Activated CD4-positive, alpha-beta T cell treated with anti-CD3 and anti-CD28 coated beads, Interleukin-2, amount 50 U/mL, for 24 hours (primary cell): ENCODE measurements at regions not wholly inside any gene's neighbourhood (a gene's known extent, or its start where the extent isn't known, plus 50 kb on each side); places are given as distances from the start of the nearest gene placed in this dataset.

ENCODE experiments used
- DNase-seq, 2 donors: peaks; one replicate each; pipeline ENCODE4 v3.0.0-alpha.2; 2020; ENCODE audit warnings: low read depth in 1 of 2, low spot score in 1 of 2

DNA sequence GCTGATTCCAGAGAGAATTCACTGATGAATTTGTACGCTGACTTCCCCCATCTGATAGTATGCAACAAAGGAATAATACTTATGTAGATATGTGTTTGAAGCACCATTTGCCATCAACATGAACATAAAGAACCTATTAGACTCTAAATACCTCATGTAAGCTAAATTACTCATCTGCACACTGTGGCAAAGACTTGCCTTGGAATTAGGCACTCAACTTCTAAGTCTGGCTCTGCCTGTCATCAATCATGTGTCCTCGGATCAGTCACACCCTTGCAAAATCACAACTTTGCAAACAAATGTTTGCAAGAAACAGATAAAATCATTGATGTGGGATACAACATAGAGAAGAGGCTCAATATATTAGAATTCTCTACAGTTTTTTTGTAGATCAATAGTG lies 169.9 kb upstream of the LDB2 start:
- DNase-seq = no peak

DNA sequence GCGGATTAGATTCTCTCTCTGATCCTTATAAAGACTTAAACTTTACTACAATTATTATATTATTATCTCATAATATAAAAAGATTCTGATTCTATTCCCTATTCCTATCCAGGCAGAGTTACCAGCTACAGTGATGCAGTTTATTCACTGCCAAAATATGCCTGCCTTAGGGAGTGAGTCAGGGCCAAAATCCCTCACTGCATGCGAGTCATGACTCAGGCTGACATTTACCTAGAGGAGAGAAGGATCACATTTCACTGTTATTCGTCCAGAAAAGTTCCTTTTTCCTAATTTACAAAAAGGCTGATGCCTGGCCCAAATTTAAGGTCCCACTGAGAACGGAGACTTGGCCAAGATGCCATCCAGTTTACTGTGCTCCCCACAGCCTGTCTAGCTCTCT lies 168.5 kb upstream of the LDB2 start:
- no peak for DNase-seq

DNA sequence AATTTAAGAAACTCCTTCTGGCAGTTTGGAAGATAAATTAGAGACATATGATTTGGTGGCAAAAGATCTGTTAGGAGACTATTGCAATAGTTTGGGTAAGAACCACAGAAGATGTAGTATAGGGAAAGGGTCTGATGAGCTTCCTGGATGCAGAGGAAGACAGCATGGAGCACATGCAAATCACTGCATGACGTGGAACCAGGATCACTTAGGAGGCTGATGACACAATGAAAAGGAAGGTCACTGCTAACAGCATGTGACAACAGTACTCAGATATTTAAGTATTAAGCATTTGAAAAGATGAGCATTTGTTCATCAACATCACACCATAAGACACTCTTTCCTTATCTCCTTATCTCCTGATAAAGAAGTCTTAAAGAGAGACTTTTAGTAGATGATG lies 167.8 kb upstream of the LDB2 start:
- DNase-seq = no peak

DNA sequence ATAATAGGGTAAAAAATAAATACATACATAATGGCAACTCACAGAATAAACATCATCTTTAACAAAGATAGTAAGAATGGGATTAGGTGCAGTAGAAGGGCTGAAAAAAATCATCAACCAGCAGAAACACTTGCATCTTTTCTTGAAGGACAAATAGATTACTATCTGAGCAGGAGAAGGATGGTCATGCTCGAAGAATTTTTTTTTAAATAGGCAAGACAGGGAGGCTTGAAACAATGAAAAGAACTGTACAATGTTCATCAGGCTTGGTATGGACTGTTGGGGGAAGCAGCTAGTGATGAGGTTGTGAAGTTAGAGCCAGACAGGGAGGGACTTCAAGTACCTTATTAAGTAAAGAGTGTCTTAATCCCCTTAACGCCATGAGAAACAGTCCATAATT lies 167.4 kb upstream of the LDB2 start:
- DNase-seq = no peak

DNA sequence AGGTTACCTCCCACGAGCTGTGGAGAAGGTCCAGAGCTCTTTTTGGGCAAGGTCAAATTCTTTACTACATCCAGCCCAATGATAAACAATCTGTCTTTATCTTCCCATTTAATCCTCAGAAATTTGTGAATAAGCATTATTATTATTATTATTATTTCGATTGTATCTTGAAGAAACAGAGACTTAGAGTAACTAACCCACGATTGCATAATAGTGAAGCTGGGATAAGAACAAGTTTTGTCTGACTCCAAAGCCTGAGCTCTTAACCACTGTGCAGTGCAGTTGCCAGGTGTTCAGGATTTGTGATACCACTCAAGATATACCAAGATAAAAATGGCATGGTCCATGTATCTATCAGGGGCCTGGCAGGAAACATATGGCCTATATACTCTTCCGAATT lies 166.5 kb upstream of the LDB2 start:
- no peak for DNase-seq

DNA sequence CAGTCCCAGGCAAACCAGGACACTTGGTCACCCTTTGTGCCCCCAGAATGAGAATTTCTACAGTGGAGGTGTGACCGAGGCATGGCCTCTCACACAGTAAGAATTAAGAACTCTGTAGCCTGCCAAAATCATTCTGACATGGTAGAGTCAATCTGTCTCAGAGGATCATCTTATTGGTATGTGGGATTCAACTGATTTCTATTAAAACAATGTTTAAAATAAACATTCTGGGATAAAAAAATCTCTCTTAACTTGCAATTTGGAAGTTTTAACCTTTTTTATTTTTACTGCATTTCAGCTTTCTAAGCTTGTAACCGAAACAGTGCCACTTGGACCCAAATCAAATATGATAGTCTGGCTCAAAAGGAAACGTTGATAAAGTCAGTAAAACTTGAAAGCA lies 165.4 kb upstream of the LDB2 start:
- no peak for DNase-seq

DNA sequence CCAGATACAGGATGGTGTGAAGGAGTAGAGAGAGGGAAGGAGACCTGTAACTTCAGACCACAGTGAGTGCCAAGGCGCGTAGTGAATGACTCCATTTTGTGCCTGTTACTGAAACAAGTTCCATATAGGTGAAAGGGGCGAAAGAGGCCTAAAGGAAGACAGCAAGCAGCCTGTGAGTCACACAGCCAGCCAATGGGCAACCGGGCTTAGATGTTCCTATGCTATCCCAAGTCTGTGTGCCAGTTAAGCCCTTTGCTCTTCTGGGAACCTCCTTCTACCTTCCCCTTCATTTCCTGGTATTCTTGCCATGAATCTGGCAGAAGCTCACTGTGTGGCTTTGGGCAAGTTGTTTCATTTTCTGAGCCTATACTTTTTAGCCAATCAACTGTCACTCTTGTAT lies 161.8 kb upstream of the LDB2 start:
- no peak for DNase-seq

DNA sequence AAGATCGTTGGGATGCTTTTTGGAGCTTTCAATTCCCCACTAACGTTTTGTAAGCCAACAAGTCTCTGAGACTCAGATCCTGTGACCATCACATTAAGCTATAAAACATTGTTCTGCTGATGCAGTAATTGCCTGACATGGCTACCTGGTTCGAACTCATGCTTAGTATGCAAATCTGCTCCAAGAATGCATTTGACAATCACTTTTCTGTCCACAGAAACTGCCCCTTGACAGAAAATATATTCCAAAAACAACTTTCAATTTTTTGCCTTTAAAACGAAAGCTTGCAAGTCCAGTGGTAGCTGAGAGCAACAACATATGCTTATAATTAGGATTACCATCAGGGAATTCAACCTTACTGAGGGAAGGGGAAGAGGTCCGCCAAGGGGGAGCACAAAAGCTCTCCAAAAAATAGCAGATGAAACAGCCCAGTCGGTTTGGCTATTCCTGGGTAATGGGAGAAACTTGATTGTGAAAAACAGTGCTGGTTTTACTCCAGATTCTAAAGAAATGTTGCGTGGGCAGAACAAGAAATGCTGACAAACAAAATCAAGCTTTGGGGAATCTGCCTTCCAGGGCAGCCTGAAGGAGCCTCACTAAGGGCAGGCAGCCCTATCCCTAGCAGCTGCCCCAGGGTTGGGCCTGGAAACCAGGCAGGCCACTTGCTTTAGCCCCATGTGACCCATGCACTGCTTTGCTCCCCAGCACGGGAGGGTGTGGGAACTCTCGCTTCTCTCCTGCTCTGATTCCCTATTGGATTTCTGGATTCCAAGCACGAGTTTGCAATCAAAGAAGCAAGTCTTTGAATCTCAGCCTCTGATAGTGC lies 160.7 kb upstream of the LDB2 start:
- no peak for DNase-seq

DNA sequence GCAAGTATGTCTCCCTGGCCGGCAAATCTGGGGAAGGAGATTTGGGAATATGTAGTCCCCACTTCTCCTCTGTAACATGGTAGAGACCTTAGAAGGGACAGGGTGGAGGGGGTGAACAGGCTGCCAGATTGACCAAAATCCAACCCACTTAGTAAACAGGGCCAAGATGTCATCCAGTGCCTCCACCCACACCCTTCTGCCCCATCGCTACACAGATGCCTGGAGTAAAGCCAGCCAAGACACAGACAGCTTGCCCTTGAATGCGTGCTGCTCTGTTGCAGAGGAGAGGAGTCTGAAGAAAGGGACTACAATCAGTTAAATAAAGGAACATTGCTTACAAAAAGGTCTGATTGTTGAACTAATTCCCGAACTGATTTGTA lies 160.1 kb upstream of the LDB2 start:
- DNase-seq = no peak

DNA sequence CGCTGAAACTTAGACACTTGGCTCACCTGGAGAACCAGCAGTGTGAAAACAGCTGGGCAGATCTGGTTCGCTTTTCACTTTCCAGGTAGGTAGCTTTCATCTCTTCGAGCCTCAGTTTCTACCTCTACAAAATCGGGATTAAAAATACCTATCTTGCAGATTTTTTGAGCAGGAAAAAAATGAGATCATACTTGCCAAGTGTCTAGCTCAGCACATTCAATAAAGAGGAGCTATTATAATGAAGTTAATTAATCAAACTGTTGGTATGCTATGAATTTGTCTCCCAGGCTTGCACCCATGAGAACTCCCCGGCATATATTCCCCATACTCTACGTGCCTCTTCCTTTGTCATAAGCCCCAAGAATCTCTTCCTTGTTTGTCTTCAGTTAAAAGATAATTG lies 158.6 kb upstream of the LDB2 start:
- no peak for DNase-seq

DNA sequence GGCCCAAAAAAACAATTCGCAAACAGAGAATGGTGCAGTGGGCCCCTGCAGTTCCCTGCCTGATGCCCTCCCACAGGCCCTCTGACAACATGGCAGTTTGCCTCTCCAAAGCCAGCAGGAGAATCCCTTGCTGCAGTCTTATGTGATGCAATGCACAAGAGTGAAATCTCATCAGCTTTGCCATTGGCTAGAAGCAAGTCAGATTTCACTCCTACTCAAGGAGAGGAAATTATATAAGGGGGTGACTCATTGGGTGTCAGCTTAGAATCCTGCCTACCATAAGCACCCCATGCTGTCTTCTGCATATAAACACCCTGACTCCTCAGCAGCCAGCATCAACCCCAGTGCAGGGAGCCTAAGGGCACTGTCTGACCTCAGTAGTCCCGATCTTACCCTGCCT lies 157.3 kb upstream of the LDB2 start:
- no peak for DNase-seq

DNA sequence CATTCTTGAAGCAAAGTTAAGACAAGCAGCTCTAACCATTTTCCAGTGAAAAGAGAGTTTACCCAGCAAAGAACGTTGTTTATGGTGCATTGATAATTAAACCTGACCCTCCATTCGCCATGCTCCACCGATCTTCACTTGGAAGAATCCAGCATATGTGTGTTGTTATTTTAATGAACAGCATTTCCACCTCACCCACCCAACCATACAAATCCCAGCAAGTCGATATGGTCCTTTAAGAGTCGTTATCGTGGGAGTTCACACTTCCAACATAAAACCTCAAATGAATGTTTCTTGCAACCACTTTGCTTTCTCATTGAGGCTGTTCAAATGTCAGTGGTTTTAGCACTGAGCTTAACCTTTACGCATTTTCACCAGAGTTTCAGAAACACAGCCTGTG lies 147.4 kb upstream of the LDB2 start:
- DNase-seq = no peak

DNA sequence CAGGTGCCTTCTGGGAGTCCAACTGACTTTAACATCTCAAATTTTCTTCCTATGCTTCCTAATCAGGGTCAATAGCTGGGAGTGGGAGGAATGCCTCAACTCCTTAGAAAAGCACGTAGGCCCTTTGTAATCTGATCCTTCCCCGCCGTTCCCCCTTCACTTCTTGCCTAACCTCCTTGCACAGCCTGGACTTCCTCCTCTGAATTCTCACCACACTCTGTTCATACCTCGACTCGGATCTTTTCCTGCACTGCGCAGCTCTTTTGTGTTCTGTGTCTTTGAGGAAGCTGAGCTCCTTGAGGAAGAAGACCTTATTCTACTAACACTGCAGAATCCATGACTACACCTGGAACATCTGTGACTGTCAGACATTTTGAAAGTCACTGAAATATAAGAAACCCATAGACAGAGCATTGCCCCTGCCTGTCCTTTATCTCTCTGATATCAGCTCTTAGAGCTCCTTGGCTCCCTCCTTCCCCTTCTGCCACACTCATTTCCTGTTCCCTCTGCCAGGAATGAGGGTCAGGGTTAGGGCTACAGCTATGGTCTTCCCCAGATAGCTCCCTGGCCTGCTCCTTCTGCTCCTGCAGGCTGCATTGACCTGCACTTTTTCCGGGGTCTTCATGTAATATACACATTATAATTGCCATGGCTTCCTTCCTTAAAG lies 140.2 kb upstream of the LDB2 start:
- DNase-seq = no peak

DNA sequence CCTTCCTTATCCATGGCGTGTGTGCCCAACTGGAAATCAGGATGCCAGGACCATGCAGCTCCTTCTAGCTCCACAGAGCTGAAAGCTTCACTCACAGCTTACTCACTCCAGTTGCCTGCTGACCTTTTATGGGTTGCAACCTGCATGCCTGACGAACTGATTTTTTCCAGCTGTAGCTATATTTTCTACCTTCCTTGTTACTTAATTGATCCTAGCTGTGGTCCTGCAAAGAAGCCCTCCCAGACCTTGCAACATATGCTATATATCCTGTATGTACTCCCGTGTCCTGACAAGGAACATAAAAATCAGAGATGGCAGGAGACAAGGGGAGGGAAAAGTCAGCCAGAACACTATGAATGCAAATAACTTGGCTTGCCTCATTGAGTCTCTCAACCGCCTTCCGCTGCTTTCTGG lies 135.3 kb upstream of the LDB2 start:
- no peak for DNase-seq

DNA sequence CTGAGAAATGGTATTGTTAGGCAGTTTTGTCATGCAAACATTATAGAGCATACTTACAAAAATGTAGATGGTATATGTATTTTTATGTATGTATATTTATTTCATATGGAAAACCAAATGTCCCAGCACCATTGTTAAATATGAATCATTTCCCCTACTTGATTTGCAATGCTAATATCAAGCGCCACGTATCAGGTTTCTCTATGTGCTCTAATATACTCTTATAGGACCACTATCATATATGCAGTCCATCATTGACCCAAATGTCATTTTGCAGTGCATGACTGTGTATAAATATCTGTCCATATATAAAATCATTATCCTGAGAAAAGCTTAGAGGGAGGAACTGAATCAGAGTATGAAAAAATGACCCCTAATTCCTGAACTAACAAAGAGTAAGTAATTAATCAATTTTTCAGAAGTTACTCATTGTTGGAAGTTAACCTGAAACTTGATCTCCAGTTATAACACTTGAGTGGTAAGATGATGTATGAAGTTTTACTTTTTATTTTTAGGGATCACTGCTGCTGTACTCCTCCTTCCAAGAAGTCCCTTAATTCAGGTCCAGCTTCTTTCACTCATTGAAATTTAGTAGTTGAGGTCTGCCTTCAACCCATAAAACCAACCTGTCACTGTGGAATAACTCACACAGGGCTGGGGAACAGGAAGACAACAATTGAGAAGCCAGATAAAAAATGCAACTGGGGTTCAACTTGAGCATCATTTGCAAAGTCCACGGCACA lies 134.8 kb upstream of the LDB2 start:
- no peak for DNase-seq

DNA sequence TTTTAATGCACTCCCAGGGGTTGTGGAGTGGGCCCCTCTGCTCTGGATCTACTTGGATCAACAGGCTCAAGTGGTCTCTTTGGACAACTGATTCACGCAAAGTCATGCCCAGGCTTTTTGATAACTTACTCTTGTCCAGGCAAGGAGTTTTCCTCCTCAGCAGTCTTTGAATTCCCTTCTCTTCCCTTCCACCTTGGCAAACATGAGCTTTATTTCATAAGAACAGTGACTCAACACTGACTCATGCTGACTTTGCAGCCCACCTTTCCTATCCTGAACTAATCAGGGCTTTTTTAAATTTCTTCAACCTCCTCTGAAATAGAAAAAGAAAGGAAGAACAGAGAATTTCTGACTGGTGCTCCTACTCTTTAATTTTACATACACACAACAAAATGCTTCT lies 132.1 kb upstream of the LDB2 start:
- DNase-seq = no peak

DNA sequence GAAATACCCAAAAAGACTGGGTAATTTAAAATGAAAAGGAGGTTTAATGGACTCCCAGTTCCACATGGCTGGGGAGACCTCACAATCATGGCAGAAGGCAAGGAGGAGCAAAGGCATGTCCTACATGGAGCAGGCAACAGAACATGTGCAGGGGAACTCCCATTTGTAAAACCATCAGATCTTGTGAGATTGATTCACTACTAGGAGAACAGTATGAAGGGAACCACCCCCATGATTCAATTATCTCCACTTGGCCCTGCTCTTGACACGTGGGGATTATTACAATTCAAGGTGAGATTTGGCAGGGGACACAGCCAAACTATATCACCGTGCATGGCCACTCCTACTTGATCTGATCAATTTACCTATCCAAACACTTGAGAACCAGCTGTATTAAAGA lies 131.5 kb upstream of the LDB2 start:
- no peak for DNase-seq

DNA sequence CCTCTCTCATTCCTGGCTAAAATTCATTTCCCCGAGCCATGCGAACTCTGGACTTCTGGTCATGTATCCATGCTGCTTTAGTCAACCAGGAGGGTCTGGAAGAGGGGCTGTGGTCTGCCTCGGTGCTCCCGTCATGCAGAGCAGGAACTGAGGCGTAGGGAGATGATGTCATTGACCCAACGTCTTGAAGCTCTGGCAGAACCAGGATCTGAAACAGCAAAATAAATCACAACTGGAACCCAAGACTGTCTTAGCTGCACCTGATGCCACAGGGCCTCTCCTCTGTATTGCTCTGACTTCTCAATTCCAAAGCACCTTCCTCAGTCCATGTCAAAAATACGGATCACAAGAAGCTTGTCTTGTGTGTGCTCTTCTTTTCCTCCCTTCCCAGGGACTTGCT lies 131.0 kb upstream of the LDB2 start:
- DNase-seq = no peak

DNA sequence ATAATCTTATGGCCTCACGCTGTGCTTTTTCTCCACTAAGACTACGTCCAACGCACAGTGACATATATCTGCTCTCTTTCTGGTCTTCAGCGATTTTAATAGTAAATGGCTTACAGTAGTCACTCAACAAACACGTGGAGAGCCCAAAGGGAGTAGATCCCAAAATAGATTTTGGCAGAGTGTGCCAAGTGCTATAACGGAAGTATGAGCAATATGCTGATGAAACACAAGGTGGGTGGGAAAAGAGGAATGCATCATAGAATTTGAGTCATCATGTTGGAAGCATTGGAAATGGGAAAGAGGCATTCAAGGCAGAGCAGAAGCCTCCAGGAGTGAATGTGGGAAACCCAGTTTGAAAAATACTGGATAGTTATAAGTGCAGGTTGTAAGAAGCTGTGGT lies 129.1 kb upstream of the LDB2 start:
- DNase-seq = no peak

DNA sequence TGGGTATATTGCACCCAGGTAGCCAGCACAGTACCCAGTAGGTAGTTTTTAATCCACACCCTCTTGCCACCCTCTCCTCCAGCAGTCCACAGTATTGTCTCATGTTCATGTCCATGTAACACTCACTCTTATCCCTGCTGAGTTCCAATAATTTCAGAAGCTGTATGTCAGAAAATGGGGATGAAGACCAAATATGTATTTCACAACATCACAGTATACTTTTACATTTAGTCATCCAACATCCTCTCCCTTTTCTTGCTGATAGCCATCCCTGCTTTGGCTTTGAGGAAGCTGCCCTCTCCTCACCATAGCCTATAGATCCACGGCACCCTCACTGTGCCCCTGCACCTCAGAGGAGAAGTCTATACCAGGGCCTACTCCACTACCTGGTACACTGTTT lies 126.0 kb upstream of the LDB2 start:
- no peak for DNase-seq

DNA sequence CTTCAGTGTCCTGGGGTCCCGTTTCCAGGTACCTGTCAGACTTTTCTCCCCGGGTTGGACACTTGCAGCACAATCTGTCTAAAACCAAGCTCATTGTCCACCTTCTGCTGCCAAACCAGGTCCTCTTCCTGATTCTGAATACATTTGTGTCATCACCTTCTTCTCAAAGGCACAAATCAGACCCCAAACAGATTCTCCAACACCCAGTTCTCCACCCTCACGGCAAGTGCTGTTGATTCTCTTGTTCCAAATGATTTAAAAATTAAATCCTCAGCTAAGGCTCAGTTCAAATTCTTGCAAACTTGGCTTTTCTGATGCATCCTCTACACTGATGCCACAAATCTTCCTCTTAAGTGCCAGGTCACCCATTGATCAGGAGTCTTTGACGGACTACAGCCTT lies 122.5 kb upstream of the LDB2 start:
- no peak for DNase-seq

DNA sequence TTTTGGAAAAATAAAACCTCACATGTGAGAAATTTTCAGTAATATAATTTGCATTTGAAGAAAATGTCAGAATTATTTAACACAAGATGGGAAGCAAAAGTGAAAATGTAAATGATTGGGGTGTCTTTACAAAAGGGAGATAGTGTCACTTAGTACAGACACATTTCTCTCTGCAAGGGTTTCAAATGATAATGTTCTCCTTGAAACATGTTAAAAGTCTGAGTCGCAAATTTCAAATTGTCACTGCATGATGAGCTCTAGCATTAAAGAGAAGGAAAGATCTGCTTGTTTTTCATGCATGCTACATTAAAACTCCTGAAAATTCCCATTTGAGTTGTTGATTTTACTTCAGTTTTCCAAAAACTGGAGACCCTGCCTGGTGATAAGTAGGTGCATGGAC lies 122.0 kb upstream of the LDB2 start:
- no peak for DNase-seq
